Trophoblast cell (in vitro differentiated cells and primary cell): ENCODE measurements at regions not wholly inside any gene's neighbourhood (a gene's known extent, or its start where the extent isn't known, plus 50 kb on each side); places are given as distances from the start of the nearest gene placed in this dataset.

Source experiments
- DNase-seq, 2 donors: peaks; one replicate each; pipeline ENCODE4 v3.0.0-alpha.2; 2016
- H2AFZ ChIP-seq: 2 replicates; pipeline ENCODE4 v1.6.1; 2013; ENCODE audit warnings: low read length, moderate library complexity, mild to moderate bottlenecking; ENCODE audit not compliant: insufficient read depth, poor library complexity
- H2AK5ac ChIP-seq: 2 replicates; pipeline ENCODE4 v1.6.1; 2013; ENCODE audit warnings: mild to moderate bottlenecking, low read length
- H2BK120ac ChIP-seq: 2 replicates; pipeline ENCODE4 v1.6.1; 2013; ENCODE audit warnings: low read length, mild to moderate bottlenecking, moderate library complexity; ENCODE audit not compliant: insufficient read depth, poor library complexity
- H2BK12ac ChIP-seq: 2 replicates; pipeline ENCODE4 v1.6.1; 2013; ENCODE audit warnings: mild to moderate bottlenecking, low read length, moderate library complexity
- H2BK5ac ChIP-seq: 2 replicates; pipeline ENCODE4 v1.6.1; 2013; ENCODE audit warnings: low read length, low read depth, moderate library complexity, mild to moderate bottlenecking; ENCODE audit not compliant: poor library complexity
- H3K14ac ChIP-seq: 2 replicates; pipeline ENCODE4 v1.6.1; 2013; ENCODE audit warnings: mild to moderate bottlenecking, low read length
- H3K18ac ChIP-seq: 2 replicates; pipeline ENCODE4 v1.6.1; 2013; ENCODE audit warnings: mild to moderate bottlenecking, low read length
- H3K23ac ChIP-seq: 2 replicates; pipeline ENCODE4 v1.6.1; 2013; ENCODE audit warnings: low read length
- H3K27ac ChIP-seq: 2 replicates; pipeline ENCODE4 v1.5.1; 2013; ENCODE audit warnings: low read depth, mild to moderate bottlenecking, inconsistent platforms, low read length, moderate library complexity
- H3K27me3 ChIP-seq: 2 replicates; pipeline ENCODE4 v1.6.1; 2013; ENCODE audit warnings: inconsistent platforms, mild to moderate bottlenecking, low read length, moderate library complexity; ENCODE audit not compliant: insufficient read depth
- H3K36me3 ChIP-seq, 2 experiments: 1 replicate in 1 of 2; 2 replicates in 1 of 2; pipeline ENCODE4 v1.6.1; 2013; ENCODE audit warnings: low read length in 2 of 2, mild to moderate bottlenecking in 2 of 2, moderate library complexity in 1 of 2; ENCODE audit not compliant: insufficient read depth in 2 of 2, control insufficient read depth in 1 of 2
- H3K4ac ChIP-seq: 2 replicates; pipeline ENCODE4 v1.6.1; 2013; ENCODE audit warnings: low read depth, mild to moderate bottlenecking, low read length, moderate library complexity
- H3K4me1 ChIP-seq, 2 experiments: 1 replicate in 1 of 2; 2 replicates in 1 of 2; pipeline ENCODE4 v1.6.1; 2013; ENCODE audit warnings: low read length in 2 of 2, mild to moderate bottlenecking in 2 of 2, moderate library complexity in 1 of 2; ENCODE audit not compliant: insufficient read depth in 2 of 2, control insufficient read depth in 1 of 2
- H3K4me2 ChIP-seq: 2 replicates; pipeline ENCODE4 v1.6.1; 2013; ENCODE audit warnings: inconsistent platforms, mild to moderate bottlenecking, low read length, moderate library complexity
- H3K4me3 ChIP-seq: 2 replicates; pipeline ENCODE4 v1.5.1; 2013; ENCODE audit warnings: mild to moderate bottlenecking, low read depth, low read length, inconsistent platforms
- H3K79me1 ChIP-seq: one replicate; pipeline ENCODE4 v1.6.1; 2013; ENCODE audit warnings: low read length
- H3K79me2 ChIP-seq: 2 replicates; pipeline ENCODE4 v1.6.1; 2013; ENCODE audit warnings: low read length, mild to moderate bottlenecking; ENCODE audit not compliant: control insufficient read depth, insufficient read depth, poor library complexity
- H3K9ac ChIP-seq: 2 replicates; pipeline ENCODE4 v1.6.1; 2013; ENCODE audit warnings: mild to moderate bottlenecking, low read length
- H3K9me3 ChIP-seq: 2 replicates; pipeline ENCODE4 v1.6.1; 2013; ENCODE audit warnings: low read depth, mild to moderate bottlenecking, control low read depth, inconsistent platforms, low read length; ENCODE audit not compliant: insufficient read depth
- H4K12ac ChIP-seq: 2 replicates; pipeline ENCODE4 v1.6.1; 2013; ENCODE audit warnings: low read depth, mild to moderate bottlenecking, low read length, moderate library complexity
- H4K8ac ChIP-seq: 2 replicates; pipeline ENCODE4 v1.6.1; 2013; ENCODE audit warnings: low read depth, mild to moderate bottlenecking, low read length, moderate library complexity
- H4K91ac ChIP-seq: one replicate; pipeline ENCODE4 v1.6.1; 2013; ENCODE audit warnings: low read depth, mild to moderate bottlenecking, low read length, moderate library complexity
- WGBS: extraction: QIAGEN DNeasy Blood & Tissue Kit; methylation state at CpG from one replicate; pipeline ENCODE4 v1.1.7; 2013; ENCODE audit warnings: missing lambda C conversion rate; ENCODE audit not compliant: insufficient read length, insufficient coverage; ENCODE audit errors: extremely low coverage; 5-methylcytosine and 5-hydroxymethylcytosine counted together

GRCh38 chr3:166900866-166901577, 479.1 kb downstream of the ZBBX start:
- Histone ChIP-seq H3K4me3 (no peak overlapping the region), H3K4me1 (no peaks in the 10 kb centered on the region), H4K12ac (no peak overlapping the region), H4K8ac (no peak overlapping the region), H4K91ac (no peak overlapping the region), H3K36me3 (no peaks in the 10 kb centered on the region), H2BK5ac (no peak overlapping the region), H3K14ac (no peak overlapping the region), H3K27ac (no peak overlapping the region), H2BK120ac (no peak overlapping the region), H2AK5ac (no peak overlapping the region), H3K18ac (no peak overlapping the region), H3K23ac (no peak overlapping the region), H3K4ac (no peak overlapping the region), H3K79me1 (no peaks in the 10 kb centered on the region), H3K79me2 (no peaks in the 10 kb centered on the region), H3K9ac (no peak overlapping the region), H2BK12ac (no peak overlapping the region), H3K9me3 (no peaks in the 10 kb centered on the region), H3K27me3 (no peaks in the 10 kb centered on the region), H2AFZ (no peak overlapping the region), H3K4me2 (no peak overlapping the region)
- no peak for DNase-seq
- no CpG with 5 or more reads among the region's 3 CpGs for WGBS

- no peak overlapping the region for H4K8ac ChIP-seq
- H3K4me2 ChIP-seq: no peak overlapping the region
- no peak overlapping the region for H2BK12ac ChIP-seq
- H3K79me1 ChIP-seq: no peaks in the 10 kb centered on the region
- H3K36me3 ChIP-seq: no peaks in the 10 kb centered on the region
- DNase-seq: no peak
- H3K4me1 ChIP-seq: no peaks in the 10 kb centered on the region
- no peak overlapping the region for H2BK5ac ChIP-seq
- no peak overlapping the region for H2BK120ac ChIP-seq
- no peak overlapping the region for H3K9ac ChIP-seq
- no CpG with 5 or more reads among the region's 1 CpG for WGBS
- no peak overlapping the region for H3K27ac ChIP-seq
- no peak overlapping the region for H4K91ac ChIP-seq
- H3K9me3 ChIP-seq: no peaks in the 10 kb centered on the region
- H2AFZ ChIP-seq: no peak overlapping the region
- no peak overlapping the region for H4K12ac ChIP-seq
- no peak overlapping the region for H3K14ac ChIP-seq
- H3K79me2 ChIP-seq: no peaks in the 10 kb centered on the region
- H3K23ac ChIP-seq: no peak overlapping the region
- no peak overlapping the region for H3K4ac ChIP-seq
- no peak overlapping the region for H2AK5ac ChIP-seq
- no peak overlapping the region for H3K4me3 ChIP-seq
- H3K27me3 ChIP-seq: no peaks in the 10 kb centered on the region
- H3K18ac ChIP-seq: no peak overlapping the region
Observed at GRCh38 chr3:166897811-166898210, 482.3 kb downstream of the ZBBX start.

- no peak overlapping the region for H4K12ac ChIP-seq
- WGBS: no CpG with 5 or more reads among the region's 2 CpGs
- H2BK5ac ChIP-seq: no peak overlapping the region
- H3K9me3 ChIP-seq: no peaks in the 10 kb centered on the region
- no peak overlapping the region for H2AK5ac ChIP-seq
- H2BK120ac ChIP-seq: no peak overlapping the region
- no peak overlapping the region for H3K4me2 ChIP-seq
- H3K4me1 ChIP-seq: no peaks in the 10 kb centered on the region
- H4K91ac ChIP-seq: no peak overlapping the region
- no peak overlapping the region for H3K4me3 ChIP-seq
- no peak overlapping the region for H3K23ac ChIP-seq
- no peaks in the 10 kb centered on the region for H3K79me2 ChIP-seq
- H3K27ac ChIP-seq: no peak overlapping the region
- no peak overlapping the region for H2BK12ac ChIP-seq
- H3K36me3 ChIP-seq: no peaks in the 10 kb centered on the region
- no peak for DNase-seq
- H3K79me1 ChIP-seq: no peaks in the 10 kb centered on the region
- no peak overlapping the region for H2AFZ ChIP-seq
- H3K9ac ChIP-seq: no peak overlapping the region
- no peak overlapping the region for H4K8ac ChIP-seq
- no peak overlapping the region for H3K18ac ChIP-seq
- no peak overlapping the region for H3K14ac ChIP-seq
- no peaks in the 10 kb centered on the region for H3K27me3 ChIP-seq
- H3K4ac ChIP-seq: no peak overlapping the region
Observed at GRCh38 chr3:166889241-166889640, 490.9 kb downstream of the ZBBX start.

GRCh38 chr3:166879661-166880060, 500.4 kb downstream of the ZBBX start:
- Histone ChIP-seq H3K18ac (no peak overlapping the region), H3K36me3 (no peaks in the 10 kb centered on the region), H3K9ac (no peak overlapping the region), H3K14ac (no peak overlapping the region), H3K23ac (no peak overlapping the region), H2AFZ (no peak overlapping the region), H3K27ac (no peak overlapping the region), H4K12ac (no peak overlapping the region), H2BK120ac (no peak overlapping the region), H3K4me1 (no peaks in the 10 kb centered on the region), H3K4me3 (no peak overlapping the region), H2AK5ac (no peak overlapping the region), H4K91ac (no peak overlapping the region), H3K4me2 (no peak overlapping the region), H2BK12ac (no peak overlapping the region), H3K9me3 (no peaks in the 10 kb centered on the region), H3K27me3 (no peaks in the 10 kb centered on the region), H2BK5ac (no peak overlapping the region), H3K79me1 (no peaks in the 10 kb centered on the region), H4K8ac (no peak overlapping the region), H3K79me2 (no peaks in the 10 kb centered on the region), H3K4ac (no peak overlapping the region)
- no peak for DNase-seq
- WGBS: no CpG with 5 or more reads among the region's 2 CpGs
